SJSA1 (cell line): ENCODE measurements at regions not wholly inside any gene's neighbourhood (a gene's known extent, or its start where the extent isn't known, plus 50 kb on each side); places are given as distances from the start of the nearest gene placed in this dataset.
"Not testable (repeated sequence)": the region's sequence is repeated elsewhere in the genome, so short reads cannot be mapped to it uniquely, and the experiment has no call there.

ENCODE experiments used
- DNase-seq, 2 experiments: peaks; one replicate each; pipeline ENCODE4 v3.0.0-alpha.2; 2015 to 2020; ENCODE audit warnings: low spot score in 2 of 2, low read depth in 1 of 2
- H3K27ac ChIP-seq: fragments of 250-450 bp; sonication (Bioruptor Pico); 2 replicates; pipeline ENCODE4 v1.5.1; 2020; ENCODE audit warnings: mild to moderate bottlenecking, moderate library complexity
- H3K27me3 ChIP-seq: fragments of 250-450 bp; sonication (Bioruptor Pico); replicated peaks from 2 replicates; pipeline ENCODE4 v1.5.1; 2020; ENCODE audit warnings: mild to moderate bottlenecking, moderate library complexity
- H3K36me3 ChIP-seq: fragments of 250-450 bp; sonication (Bioruptor Pico); 2 replicates; pipeline ENCODE4 v1.5.1; 2020; ENCODE audit warnings: mild to moderate bottlenecking
- H3K4me1 ChIP-seq: fragments of 250-450 bp; sonication (Bioruptor Pico); replicated peaks from 2 replicates; pipeline ENCODE4 v1.6.1; 2021; ENCODE audit warnings: mild to moderate bottlenecking
- H3K4me3 ChIP-seq: fragments of 250-450 bp; sonication (Bioruptor Pico); 2 replicates; pipeline ENCODE4 v1.5.1; 2020; ENCODE audit warnings: mild to moderate bottlenecking
- H3K9me3 ChIP-seq: fragments of 250-450 bp; sonication (Bioruptor Pico); replicated peaks from 2 replicates; pipeline ENCODE4 v1.5.1; 2020; ENCODE audit warnings: mild to moderate bottlenecking

DNA sequence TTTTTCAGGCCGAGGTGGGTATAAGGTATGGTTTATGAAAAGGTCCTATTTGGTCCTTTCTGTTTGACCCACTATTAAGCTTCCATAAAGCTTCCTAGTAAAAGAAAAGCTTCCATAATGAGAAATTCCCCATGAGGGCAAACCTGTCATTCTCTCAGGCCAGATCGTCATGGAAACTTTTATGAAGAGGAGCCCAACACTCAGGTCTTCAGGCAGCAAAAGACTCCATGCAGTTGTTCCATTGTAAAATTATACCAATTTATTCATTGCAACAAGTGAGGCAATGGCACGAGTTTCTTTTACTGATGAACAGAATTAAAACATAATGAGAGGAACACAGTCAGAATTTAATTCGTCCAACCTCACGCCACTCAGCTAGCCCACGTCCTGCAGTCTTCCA is 188.6 kb downstream of the MTERF1 start:
- no peaks in the 10 kb centered on the region for H3K27me3 ChIP-seq
- no peaks in the 10 kb centered on the region for H3K36me3 ChIP-seq
- no peak overlapping the region for H3K27ac ChIP-seq
- no peaks in the 10 kb centered on the region for H3K4me1 ChIP-seq
- no peak for DNase-seq
- no peak overlapping the region for H3K4me3 ChIP-seq
- H3K9me3 ChIP-seq: no peaks in the 10 kb centered on the region

DNA sequence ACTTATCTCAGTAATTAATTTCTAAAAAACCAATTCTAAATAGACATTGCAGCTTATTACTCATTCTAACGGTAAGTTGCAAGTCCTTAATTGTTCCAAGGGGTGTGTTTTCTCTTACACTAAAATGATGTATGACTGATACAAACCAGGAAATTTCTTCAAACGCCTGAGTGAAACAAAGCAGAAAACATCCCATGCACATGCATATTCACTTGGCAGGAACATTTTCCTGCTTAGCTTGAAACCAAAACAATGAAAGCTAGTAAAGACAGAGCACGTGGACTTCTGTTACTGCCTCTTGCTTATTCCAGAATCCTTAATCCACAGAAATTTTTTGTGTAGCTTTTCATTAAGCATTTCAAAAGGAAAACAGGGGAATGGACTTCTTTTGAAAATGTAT is 187.7 kb downstream of the MTERF1 start:
- no peaks in the 10 kb centered on the region for H3K27me3 ChIP-seq
- no peaks in the 10 kb centered on the region for H3K36me3 ChIP-seq
- DNase-seq: no peak
- H3K27ac ChIP-seq: no peak overlapping the region
- no peaks in the 10 kb centered on the region for H3K9me3 ChIP-seq
- H3K4me1 ChIP-seq: no peaks in the 10 kb centered on the region
- H3K4me3 ChIP-seq: no peak overlapping the region

DNA sequence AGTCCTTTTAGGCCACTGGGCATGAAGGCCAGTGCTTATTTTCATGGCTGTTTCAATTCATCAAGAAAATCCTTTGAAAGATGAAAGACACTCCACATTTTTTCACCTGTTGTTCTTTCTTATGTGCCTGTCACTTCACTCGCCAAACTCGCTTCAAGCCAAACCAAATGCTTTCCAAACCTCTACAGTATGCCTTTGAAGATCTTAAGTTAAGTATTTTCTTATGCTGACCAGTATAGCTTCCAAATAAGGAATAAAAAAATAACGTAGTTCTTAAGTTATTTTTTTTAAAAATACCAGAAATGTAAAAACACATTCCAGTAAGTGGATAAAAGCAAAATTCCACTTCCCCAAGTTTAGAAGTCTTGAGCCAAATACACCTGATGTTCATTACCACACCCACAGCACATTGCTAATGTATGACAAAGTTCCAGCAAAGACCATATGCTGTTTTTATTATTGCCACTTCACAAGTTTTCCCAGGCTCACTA is 186.1 kb downstream of the MTERF1 start:
- no peak overlapping the region for H3K27ac ChIP-seq
- DNase-seq: no peak

DNA sequence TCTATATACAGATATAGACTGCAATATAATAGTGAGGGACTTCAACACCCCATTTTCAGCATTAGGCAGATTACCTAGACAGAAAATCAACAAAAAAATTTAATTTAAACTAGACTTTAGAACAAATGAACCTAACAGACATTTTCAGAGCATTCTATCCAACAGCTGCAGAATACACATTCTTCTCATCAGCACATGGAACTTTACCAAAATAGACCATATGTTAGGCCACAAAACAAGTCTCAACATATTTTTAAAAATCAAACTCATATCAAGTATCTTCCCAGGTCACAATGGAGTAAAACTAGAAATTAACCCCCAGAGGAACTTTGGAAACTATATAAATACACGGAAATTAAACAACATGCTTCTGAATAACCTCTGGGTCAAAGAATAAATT is 169.6 kb downstream of the MTERF1 start:
- H3K27ac ChIP-seq: no peak overlapping the region
- H3K36me3 ChIP-seq: no peaks in the 10 kb centered on the region
- DNase-seq: no peak
- no peaks in the 10 kb centered on the region for H3K4me1 ChIP-seq
- no peaks in the 10 kb centered on the region for H3K27me3 ChIP-seq
- no peak overlapping the region for H3K4me3 ChIP-seq
- no peaks in the 10 kb centered on the region for H3K9me3 ChIP-seq

More for the DNA sequence above, 186.1 kb downstream of the MTERF1 start:
- Histone ChIP-seq H3K36me3 (no peaks in the 10 kb centered on the region), H3K9me3 (no peaks in the 10 kb centered on the region; the same call in 1 of the 2 replicates), H3K4me3 (no peak overlapping the region), H3K4me1 (no peaks in the 10 kb centered on the region), H3K27me3 (no peaks in the 10 kb centered on the region)

DNA sequence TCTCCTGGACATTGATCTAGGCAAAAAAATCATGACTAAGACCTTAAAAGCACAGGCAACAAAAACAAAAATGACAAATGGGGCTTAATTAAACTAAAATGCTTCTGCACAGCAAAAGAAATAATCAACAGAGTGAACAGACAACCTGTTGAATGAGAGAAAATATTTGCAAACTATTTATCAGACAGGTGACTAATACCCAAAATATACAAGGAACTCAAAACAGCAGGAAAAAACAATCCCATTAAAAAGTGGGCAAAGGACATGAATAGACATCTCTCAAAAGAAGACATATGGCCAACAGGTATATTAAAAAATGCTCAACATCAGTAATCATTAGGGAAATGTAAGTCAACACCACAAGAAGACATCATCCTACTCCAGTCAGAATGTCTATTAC is 166.8 kb downstream of the MTERF1 start:
- DNase-seq: no peak

DNA sequence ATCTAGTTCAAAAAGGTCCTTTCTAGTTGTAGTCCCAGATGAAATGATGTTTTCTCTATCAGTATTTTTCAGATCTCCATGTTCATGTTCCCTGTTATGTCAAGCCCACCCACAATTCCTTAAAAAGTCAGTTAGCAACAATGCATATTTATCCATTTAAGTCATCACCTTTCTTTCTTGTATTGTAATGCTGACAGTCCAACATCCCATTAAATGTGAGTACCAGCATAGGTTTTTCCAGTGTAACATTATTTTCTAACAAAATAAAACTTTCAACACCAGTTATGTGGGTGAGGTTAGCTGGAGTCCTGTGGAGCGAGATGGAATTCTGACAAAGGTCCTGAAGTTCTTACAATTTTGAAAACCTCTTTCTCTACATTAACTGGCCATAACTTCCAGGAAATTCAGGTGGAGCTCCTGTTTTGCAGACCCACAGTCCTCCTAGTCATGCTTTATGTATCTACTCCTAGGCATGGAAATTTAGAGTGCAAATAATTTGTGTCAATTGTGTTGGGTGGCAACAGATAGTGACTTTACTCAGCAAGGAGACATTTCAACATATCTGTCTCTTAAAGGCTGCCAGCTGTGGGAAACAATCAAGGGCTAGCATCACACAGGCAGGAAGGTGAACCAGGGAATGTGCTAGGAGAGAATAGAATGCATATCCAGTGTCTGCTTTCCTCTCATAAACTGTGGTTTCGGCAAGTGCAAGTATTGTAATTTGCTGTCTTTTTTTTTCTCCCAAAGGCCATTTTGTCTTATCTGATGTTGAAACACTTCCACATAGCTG is 162.6 kb downstream of the MTERF1 start:
- no peak for DNase-seq
- H3K4me1 ChIP-seq: no peaks in the 10 kb centered on the region
- no peaks in the 10 kb centered on the region for H3K36me3 ChIP-seq
- H3K4me3 ChIP-seq: no peak overlapping the region
- 0 out of 2 replicates have a peak, but pooled peaks cover 4% of the 10 kb centered on the region for H3K9me3 ChIP-seq
- no peak overlapping the region for H3K27ac ChIP-seq
- H3K27me3 ChIP-seq: no peaks in the 10 kb centered on the region

More for the DNA sequence above, 166.8 kb downstream of the MTERF1 start:
- H3K27ac ChIP-seq: no peak overlapping the region
- no peaks in the 10 kb centered on the region for H3K4me1 ChIP-seq
- H3K4me3 ChIP-seq: no peak overlapping the region
- H3K36me3 ChIP-seq: no peaks in the 10 kb centered on the region
- no peaks in the 10 kb centered on the region for H3K27me3 ChIP-seq
- 0 out of 2 replicates have a peak, but pooled peaks cover 4% of the 10 kb centered on the region for H3K9me3 ChIP-seq

DNA sequence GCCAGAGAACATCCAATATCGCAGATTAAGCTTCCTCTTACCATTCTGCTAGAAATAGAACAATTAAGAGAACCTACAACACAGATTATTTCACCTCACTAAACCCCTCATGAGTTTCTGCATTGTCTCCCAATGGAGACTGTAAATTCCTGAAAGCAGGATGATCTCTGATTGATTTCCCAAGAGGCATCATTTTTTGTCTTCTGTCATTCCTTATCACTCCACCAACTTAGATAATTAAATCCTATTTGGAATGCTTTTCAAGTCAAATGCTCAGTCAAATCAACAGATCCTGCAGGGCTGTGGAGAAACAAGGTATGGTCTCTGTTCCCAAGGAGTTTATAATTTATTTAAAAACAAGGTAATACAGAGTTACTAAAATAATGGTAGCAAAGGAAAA is 161.5 kb downstream of the MTERF1 start:
- Histone ChIP-seq H3K27me3 (no peaks in the 10 kb centered on the region), H3K27ac (no peak overlapping the region), H3K4me1 (no peaks in the 10 kb centered on the region), H3K4me3 (no peak overlapping the region), H3K9me3 (0 out of 2 replicates have a peak, but pooled peaks cover 4% of the 10 kb centered on the region), H3K36me3 (no peaks in the 10 kb centered on the region)
- DNase-seq: no peak

DNA sequence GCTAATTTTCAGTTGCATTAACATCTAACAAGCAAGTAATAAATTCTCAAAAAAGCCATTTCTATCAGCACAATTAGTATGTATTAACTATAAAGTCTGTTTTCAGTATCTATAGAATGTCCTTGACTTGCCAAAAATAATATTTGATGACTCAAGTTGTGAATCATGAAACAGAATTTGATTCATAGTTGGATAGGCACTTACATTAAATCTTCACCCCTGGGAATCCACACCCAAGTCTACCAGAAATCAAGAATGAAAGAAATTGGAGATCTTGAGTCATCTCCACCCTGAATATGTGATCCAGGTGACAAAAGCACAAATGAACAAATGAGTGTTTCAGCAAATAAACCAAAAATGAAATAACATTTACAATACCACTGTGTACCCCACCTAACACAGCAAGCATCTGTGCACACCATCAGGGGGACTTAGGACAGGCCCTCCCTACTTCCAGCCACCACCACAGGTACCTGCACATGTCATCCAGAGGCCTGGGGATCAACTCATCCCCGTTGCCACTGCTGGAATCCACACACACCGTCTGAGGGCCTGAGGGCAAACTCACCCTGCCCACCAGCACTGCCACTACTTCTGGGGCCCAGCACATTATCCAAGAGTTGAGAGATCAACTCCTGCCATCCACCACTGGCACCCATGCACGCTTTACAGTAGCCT is 160.1 kb downstream of the MTERF1 start:
- Histone ChIP-seq H3K9me3 (0 out of 2 replicates have a peak, but pooled peaks cover 4% of the 10 kb centered on the region), H3K27ac (no peak overlapping the region), H3K4me3 (no peak overlapping the region), H3K27me3 (no peaks in the 10 kb centered on the region; the same call in 1 of the 2 replicates), H3K4me1 (no peaks in the 10 kb centered on the region), H3K36me3 (no peaks in the 10 kb centered on the region)
- DNase-seq: no peak

DNA sequence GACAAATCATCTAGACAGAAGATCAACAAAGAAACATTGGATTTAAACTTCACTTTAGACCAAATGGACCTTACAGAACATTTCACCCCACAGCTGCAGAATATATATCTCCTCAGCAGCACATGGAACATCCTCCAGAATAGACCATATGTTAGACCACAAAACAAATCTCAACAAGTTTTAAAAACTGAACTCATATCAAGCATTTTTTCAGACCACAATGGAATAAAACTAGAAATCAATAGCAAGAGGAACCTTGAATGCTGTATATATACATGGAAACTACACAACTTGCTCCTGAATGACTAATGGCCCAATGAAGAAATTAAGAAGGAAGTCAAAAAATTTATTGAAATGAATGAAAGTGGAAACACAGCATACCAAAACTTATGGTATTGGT is 157.7 kb downstream of the MTERF1 start:
- no peaks in the 10 kb centered on the region for H3K36me3 ChIP-seq

DNA sequence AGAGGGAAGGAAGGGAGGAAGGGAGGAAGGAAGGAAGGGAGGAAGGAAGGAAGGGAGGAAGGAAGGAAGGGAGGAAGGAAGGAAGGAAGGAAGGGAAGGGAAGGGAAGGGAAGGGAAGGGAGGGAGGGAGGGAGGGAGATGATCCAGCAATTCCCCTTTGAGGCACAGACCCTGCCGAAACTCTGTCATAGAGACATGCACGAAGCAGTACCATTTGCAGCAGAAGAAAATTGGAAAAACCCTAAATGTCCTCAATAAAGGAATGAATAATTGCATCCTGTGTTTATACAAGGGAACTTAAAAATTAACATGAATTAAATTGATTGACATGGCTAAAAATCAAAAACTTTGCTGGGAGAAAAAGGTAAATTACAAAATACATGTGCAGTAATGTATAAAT is 151.5 kb downstream of the MTERF1 start:
- H3K27me3 ChIP-seq, H3K9me3 ChIP-seq, DNase-seq, H3K4me1 ChIP-seq, H3K36me3 ChIP-seq, H3K4me3 ChIP-seq, H3K27ac ChIP-seq: not testable (repeated sequence)

More for the DNA sequence above, 157.7 kb downstream of the MTERF1 start:
- Histone ChIP-seq H3K27me3 (no peaks in the 10 kb centered on the region; the same call in 1 of the 2 replicates), H3K4me1 (no peaks in the 10 kb centered on the region), H3K4me3 (no peak overlapping the region), H3K27ac (no peak overlapping the region), H3K9me3 (0 out of 2 replicates have a peak, but pooled peaks cover 2% of the 10 kb centered on the region)
- DNase-seq: no peak

DNA sequence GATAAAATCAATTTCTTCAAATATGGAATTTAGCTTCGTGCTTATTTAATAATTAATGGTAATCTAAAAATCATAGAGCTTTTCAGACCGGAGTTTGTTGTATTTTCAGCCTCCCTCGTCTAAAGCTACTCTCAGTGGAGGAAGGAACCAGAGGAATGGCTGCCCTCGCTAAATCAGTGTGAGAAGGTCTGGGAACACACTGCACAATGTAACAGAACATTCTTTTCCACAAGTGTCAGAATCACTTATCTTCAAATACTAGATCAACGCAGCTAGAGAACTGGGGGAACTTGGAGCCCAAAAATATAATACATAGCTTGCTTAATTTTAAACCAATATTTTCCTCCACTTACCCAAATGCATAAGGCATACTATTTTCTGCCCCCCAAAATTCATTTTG is 148.5 kb downstream of the MTERF1 start:
- DNase-seq: no peak
- Histone ChIP-seq H3K4me1 (no peaks in the 10 kb centered on the region), H3K27ac (no peak overlapping the region), H3K9me3 (peaks cover 3% of the 10 kb centered on the region; the same call in 1 of the 2 replicates), H3K4me3 (no peak overlapping the region), H3K36me3 (no peaks in the 10 kb centered on the region), H3K27me3 (no peaks in the 10 kb centered on the region)

DNA sequence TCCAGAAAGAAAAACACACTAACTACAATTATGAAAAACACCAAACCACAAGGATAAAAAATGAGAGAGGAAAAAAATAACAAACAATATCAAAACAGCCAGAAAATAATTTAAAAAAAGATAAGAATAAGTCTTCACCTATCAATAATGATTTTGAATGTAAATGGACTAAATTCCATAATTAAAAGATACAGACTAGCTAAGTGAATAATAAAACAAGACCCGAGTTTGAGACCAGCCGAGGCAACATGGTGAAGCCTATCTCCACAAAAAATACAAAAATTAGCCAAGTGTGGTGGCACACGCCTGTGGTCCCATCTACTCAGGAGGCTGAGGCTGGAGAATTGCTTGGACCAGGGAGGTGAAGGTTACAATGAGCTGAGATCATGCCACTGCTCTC is 131.1 kb downstream of the MTERF1 start:
- H3K27ac ChIP-seq: no peak overlapping the region
- DNase-seq: no peak
- no peaks in the 10 kb centered on the region for H3K9me3 ChIP-seq
- no peaks in the 10 kb centered on the region for H3K27me3 ChIP-seq
- H3K4me3 ChIP-seq: no peak overlapping the region
- H3K36me3 ChIP-seq: no peaks in the 10 kb centered on the region
- no peaks in the 10 kb centered on the region for H3K4me1 ChIP-seq

DNA sequence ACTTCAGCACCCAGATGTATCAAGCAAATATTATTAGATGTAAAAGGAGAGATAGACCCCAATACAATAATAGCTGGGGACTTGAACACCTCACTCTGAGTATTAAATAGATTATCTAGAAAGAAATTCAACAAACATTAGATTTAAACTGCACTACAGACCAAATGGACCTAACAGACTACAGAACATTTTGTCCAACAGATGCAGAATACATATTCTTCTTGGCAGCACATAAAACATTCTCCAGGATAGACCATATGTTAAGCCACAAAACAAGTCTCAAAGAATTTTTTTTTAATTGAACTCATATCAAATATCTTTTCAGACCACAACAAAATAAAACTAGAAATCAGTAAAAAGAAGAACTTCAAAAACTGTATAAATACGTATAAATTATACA is 130.4 kb downstream of the MTERF1 start:
- no peak for DNase-seq
- no peak overlapping the region for H3K27ac ChIP-seq
- H3K36me3 ChIP-seq: no peaks in the 10 kb centered on the region
- no peaks in the 10 kb centered on the region for H3K4me1 ChIP-seq
- H3K27me3 ChIP-seq: no peaks in the 10 kb centered on the region
- H3K4me3 ChIP-seq: no peak overlapping the region
- H3K9me3 ChIP-seq: no peaks in the 10 kb centered on the region

DNA sequence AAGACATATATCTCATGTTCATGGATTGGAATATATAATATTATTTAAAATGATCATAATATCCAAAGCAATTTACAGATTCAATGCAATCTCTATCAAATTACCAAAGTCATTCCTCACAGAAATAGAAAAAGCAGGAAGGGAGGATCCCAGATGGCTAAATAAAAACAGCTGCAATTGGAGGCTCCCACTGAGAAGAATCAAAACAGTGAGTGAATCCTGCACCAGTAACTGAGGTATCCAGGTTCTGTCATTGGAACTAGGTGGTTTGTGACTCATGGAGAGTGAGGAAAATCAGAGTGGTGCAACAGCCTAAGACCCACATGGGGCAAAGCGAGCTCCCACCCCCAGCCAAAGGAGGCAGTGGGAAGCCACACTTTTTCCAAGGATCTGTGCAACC is 128.4 kb downstream of the MTERF1 start:
- no peaks in the 10 kb centered on the region for H3K4me1 ChIP-seq
- no peak for DNase-seq

More for the DNA sequence above, 128.4 kb downstream of the MTERF1 start:
- H3K4me3 ChIP-seq: no peak overlapping the region
- no peaks in the 10 kb centered on the region for H3K27me3 ChIP-seq
- no peaks in the 10 kb centered on the region for H3K36me3 ChIP-seq
- no peak overlapping the region for H3K27ac ChIP-seq
- H3K9me3 ChIP-seq: no peaks in the 10 kb centered on the region
